ENCODE measurements at regions not wholly inside any gene's neighbourhood (a gene's known extent, or its start where the extent isn't known, plus 50 kb on each side); places are given as distances from the start of the nearest gene placed in this dataset.
"Not testable (repeated sequence)": the region's sequence is repeated elsewhere in the genome, so short reads cannot be mapped to it uniquely, and the experiment has no call there.

DNA sequence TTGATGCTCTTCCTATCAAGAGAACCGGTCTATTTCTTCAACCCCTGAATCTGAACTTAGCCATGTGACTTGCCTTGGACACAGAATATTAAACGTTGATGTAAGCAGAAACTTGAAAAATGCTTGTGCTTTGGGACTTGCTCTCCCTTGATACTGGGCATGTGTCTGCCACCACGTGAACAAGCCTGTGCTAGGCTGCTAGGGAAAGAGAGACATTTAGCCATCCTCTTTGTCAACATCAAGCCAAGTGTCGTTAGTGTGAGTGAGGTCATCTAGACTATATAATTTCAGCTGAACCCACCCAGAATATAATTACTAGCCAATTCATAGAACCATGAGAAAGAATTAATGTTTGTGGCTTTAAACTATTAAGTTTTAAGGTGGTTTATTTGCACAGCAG is 98.2 kb upstream of the TRHDE start:
- no peak overlapping the region for H3K27ac ChIP-seq
- TF ChIP-seq, protein P1, sequence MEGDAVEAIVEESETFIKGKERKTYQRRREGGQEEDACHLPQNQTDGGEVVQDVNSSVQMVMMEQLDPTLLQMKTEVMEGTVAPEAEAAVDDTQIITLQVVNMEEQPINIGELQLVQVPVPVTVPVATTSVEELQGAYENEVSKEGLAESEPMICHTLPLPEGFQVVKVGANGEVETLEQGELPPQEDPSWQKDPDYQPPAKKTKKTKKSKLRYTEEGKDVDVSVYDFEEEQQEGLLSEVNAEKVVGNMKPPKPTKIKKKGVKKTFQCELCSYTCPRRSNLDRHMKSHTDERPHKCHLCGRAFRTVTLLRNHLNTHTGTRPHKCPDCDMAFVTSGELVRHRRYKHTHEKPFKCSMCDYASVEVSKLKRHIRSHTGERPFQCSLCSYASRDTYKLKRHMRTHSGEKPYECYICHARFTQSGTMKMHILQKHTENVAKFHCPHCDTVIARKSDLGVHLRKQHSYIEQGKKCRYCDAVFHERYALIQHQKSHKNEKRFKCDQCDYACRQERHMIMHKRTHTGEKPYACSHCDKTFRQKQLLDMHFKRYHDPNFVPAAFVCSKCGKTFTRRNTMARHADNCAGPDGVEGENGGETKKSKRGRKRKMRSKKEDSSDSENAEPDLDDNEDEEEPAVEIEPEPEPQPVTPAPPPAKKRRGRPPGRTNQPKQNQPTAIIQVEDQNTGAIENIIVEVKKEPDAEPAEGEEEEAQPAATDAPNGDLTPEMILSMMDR (IDR thresholded peaks at IDR 0.05) = no peak
- TF ChIP-seq POLR2A (IDR thresholded peaks at IDR 0.05) (no peak), EP300 (IDR thresholded peaks at IDR 0.05) (no peak)
- DNase-seq (ENCODE audit: low spot score in 2 of 2) = no peak
- H3K4me1 ChIP-seq = no peaks in the 10 kb centered on the region
- H3K4me3 ChIP-seq = no peak overlapping the region
- no peaks in the 10 kb centered on the region for H3K36me3 ChIP-seq
- no peaks in the 10 kb centered on the region for H3K9me3 ChIP-seq
- WGBS, 2 donors = 61 to 63% methylated on average over 4 of the region's 4 CpGs
- no peaks in the 10 kb centered on the region for H3K27me3 ChIP-seq

DNA sequence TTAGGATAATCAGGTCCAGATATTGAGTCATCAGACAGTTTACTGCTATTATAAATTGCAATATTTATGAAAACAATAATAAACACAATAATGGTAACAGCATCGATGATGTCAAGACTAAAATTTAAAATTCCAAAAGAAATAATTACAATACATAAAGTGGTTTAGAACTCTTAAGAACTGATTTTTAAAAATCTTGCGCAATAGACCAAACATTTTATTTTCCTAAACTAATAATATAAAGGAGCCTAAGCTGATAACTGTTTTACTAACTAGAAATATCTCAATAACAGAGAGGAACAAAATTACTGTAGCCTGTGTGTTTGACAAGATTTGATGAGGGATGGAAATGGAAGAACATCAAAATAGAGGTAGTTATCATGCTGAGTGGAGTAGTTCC is 93.9 kb upstream of the TRHDE start:
- no peaks in the 10 kb centered on the region for H3K9me3 ChIP-seq
- TF ChIP-seq EP300 (IDR thresholded peaks at IDR 0.05) (no peak), POLR2A (IDR thresholded peaks at IDR 0.05) (no peak)
- TF ChIP-seq, protein P1 (IDR thresholded peaks at IDR 0.05) = no peak
- no peaks in the 10 kb centered on the region for H3K27me3 ChIP-seq
- no peaks in the 10 kb centered on the region for H3K36me3 ChIP-seq
- DNase-seq (ENCODE audit: low spot score in 2 of 2) = no peak
- 90 to 95% methylated on average over 2 of the region's 2 CpGs for WGBS, 2 donors
- no peak overlapping the region for H3K4me3 ChIP-seq
- H3K4me1 ChIP-seq = no peaks in the 10 kb centered on the region
- H3K27ac ChIP-seq = no peak overlapping the region

DNA sequence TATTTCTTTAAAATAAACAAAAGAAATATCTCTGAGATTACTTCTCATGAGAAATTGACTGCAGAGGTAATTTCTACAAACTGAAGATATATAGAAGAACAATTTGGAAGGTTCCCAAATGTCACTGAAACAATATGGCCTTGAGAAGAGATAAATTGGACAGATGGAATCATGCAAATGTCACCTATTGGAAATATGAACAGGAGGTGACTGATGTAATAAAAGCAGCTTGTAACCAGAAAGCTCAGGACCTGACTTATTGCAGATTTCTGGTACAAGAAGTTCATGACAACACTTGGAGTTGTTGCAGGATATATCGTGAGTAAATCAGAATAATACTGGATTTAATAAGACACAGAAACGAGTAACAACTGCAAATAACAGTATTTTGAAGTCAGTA is 93.3 kb upstream of the TRHDE start:
- no peak overlapping the region for H3K4me3 ChIP-seq
- no peaks in the 10 kb centered on the region for H3K27me3 ChIP-seq
- no peak for DNase-seq (ENCODE audit: low spot score in 2 of 2)
- no peak for TF ChIP-seq EP300 (IDR thresholded peaks at IDR 0.05)
- TF ChIP-seq POLR2A (IDR thresholded peaks at IDR 0.05) = no peak
- no peak overlapping the region for H3K27ac ChIP-seq
- no peaks in the 10 kb centered on the region for H3K36me3 ChIP-seq
- no peaks in the 10 kb centered on the region for H3K4me1 ChIP-seq
- 83 to 85% methylated on average over 2 of the region's 2 CpGs for WGBS, 2 donors
- H3K9me3 ChIP-seq = no peaks in the 10 kb centered on the region

DNA sequence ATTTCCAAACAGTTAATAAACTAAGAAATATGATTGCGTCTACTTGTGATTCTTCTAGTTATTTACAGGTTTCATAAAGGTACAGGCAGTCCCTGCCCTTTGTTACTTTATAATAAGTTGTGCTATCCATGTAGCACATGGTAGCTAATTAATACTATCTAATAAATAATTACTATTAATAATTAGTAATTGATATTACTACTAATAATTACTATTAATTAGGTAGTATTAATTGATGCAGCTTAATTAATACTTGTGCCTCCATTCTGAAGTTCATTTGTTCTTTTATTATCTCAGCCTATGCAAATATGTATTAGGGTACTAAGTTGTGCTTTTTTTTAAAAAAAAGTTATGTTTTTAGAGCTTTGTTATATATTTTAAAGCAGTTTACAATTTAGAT is 92.3 kb upstream of the TRHDE start:
- 92 to 98% methylated on average over 1 of the region's 1 CpG for WGBS, 2 donors
- TF ChIP-seq POLR2A (IDR thresholded peaks at IDR 0.05) (no peak), EP300 (IDR thresholded peaks at IDR 0.05) (no peak)
- TF ChIP-seq, protein P1 (IDR thresholded peaks at IDR 0.05) = no peak
- DNase-seq (ENCODE audit: low spot score in 2 of 2) = no peak
- no peak overlapping the region for H3K27ac ChIP-seq
- no peaks in the 10 kb centered on the region for H3K36me3 ChIP-seq
- H3K27me3 ChIP-seq = no peaks in the 10 kb centered on the region
- no peaks in the 10 kb centered on the region for H3K9me3 ChIP-seq
- no peak overlapping the region for H3K4me3 ChIP-seq
- no peaks in the 10 kb centered on the region for H3K4me1 ChIP-seq

DNA sequence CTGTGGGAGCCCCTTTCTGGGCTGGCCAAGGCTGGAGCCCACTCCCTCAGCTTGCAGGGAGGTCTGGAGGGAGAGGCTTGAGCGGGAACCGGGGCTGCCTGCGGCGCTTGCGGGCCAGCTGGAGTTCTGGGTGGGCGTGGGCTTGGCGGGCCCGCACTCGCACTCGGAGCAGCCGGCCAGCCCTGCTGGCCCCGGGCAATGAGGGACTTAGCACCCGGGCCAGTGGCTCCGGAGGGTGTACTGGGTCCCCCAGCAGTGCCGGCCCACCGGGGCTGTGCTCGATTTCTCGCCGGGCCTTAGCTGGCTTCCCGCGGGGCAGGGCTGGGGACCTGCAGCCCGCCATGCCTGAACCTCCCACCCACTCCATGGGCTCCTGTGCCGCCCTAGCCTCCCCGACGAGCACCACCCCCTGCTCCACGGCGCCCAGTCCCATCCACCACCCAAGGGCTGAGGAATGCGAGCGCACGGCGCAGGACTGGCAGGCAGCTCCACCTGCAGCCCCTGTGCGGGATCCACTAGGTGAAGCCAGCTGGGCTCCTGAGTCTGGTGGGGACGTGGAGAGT is 87.1 kb upstream of the TRHDE start:
- not testable (repeated sequence) for H3K4me1 ChIP-seq; H3K27ac ChIP-seq; H3K27me3 ChIP-seq; H3K4me3 ChIP-seq; DNase-seq (ENCODE audit: low spot score in 2 of 2); H3K36me3 ChIP-seq; H3K9me3 ChIP-seq
- WGBS, 2 donors = 96 to 100% methylated on average over 5 to 23 of the region's 33 CpGs

DNA sequence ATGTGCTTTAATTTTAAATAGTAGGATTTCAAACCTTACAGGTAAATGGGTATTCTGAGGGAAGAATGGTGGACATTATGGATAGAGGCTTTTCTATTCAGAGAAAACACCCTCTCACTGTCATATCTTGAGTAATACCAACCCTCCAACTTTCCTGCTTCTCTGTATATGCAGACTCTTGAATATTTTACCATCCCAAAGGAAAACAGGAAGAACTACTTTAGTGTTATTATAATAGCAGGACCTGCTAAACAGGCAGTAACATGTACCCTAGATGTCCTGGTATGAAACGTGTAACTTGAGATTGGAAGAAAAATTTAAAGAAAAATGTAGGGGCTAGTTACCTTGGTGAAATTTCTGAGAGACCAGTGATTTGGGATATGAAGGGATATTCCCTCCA is 82.9 kb upstream of the TRHDE start:
- H3K36me3 ChIP-seq = no peaks in the 10 kb centered on the region
- H3K27me3 ChIP-seq = no peaks in the 10 kb centered on the region
- TF ChIP-seq, protein P1 (IDR thresholded peaks at IDR 0.05) = no peak
- TF ChIP-seq EP300 (IDR thresholded peaks at IDR 0.05) (no peak), POLR2A (IDR thresholded peaks at IDR 0.05) (no peak)
- WGBS, 2 donors = 64 to 70% methylated on average over 1 of the region's 1 CpG
- H3K4me3 ChIP-seq = no peak overlapping the region
- DNase-seq (ENCODE audit: low spot score in 2 of 2) = no peak
- no peaks in the 10 kb centered on the region for H3K4me1 ChIP-seq
- H3K27ac ChIP-seq = no peak overlapping the region
- H3K9me3 ChIP-seq = no peaks in the 10 kb centered on the region

Data from tibial nerve (tissue), 4 donors.